CD4-positive, alpha-beta T cell (primary cell): ENCODE measurements at regions not wholly inside any gene's neighbourhood (a gene's known extent, or its start where the extent isn't known, plus 50 kb on each side); places are given as distances from the start of the nearest gene placed in this dataset.

ENCODE experiments used
- ATAC-seq: fragments of 200-7000 bp; cut with Tn5 transposase; one replicate; pipeline ENCODE4 v1.10.0; 2022; ENCODE audit warnings: mild to moderate bottlenecking; ENCODE audit not compliant: poor library complexity
- CTCF ChIA-PET: fragments of 350-600 bp; sonication (Branson Sonifier 250); formaldehyde crosslinking; loops from one replicate; lab custom pipeline; 2021; ENCODE audit warnings: antibody characterized with exemption, inconsistent platforms; lab: Charles Lee
- POLR2A ChIA-PET: fragments of 350-600 bp; sonication (Branson Sonifier 250); formaldehyde crosslinking; loops from one replicate; lab custom pipeline; 2021; ENCODE audit warnings: antibody characterized with exemption, inconsistent platforms; lab: Charles Lee
- DNase-seq, 14 experiments: peaks; one replicate each; pipeline ENCODE4 v3.0.0-alpha.2; 2013 to 2020; ENCODE audit warnings: mixed read lengths in 2 of 14
- H3K27ac ChIP-seq, 2 donors: one replicate each; pipeline versions ENCODE4 v1.5.1 to v1.7.0; 2013; ENCODE audit warnings: low read length in 2 of 2, low read depth in 1 of 2, mild to moderate bottlenecking in 1 of 2
- H3K27me3 ChIP-seq, 2 experiments: 1 replicate in 1 of 2; 2 replicates in 1 of 2; pipeline versions ENCODE4 v1.6.1 to v1.7.0; 2013; ENCODE audit warnings: low read length in 2 of 2, control low read depth in 1 of 2, mild to moderate bottlenecking in 1 of 2, moderate library complexity in 1 of 2; ENCODE audit not compliant: insufficient read depth in 2 of 2, control insufficient read depth in 1 of 2
- H3K36me3 ChIP-seq: one replicate; pipeline ENCODE4 v1.6.1; 2013; ENCODE audit warnings: low read length, control low read depth; ENCODE audit not compliant: insufficient read depth
- H3K4me1 ChIP-seq: one replicate; pipeline ENCODE4 v1.6.1; 2013; ENCODE audit warnings: low read length, control low read depth; ENCODE audit not compliant: insufficient read depth
- H3K4me3 ChIP-seq: one replicate; pipeline ENCODE4 v1.5.1; 2013; ENCODE audit warnings: mild to moderate bottlenecking, low read length, moderate library complexity
- H3K9me3 ChIP-seq, 2 experiments: 1 replicate in 1 of 2; 2 replicates in 1 of 2; pipeline versions ENCODE4 v1.6.1 to v1.7.0; 2013; ENCODE audit warnings: low read length in 2 of 2, mild to moderate bottlenecking in 2 of 2, control low read depth in 1 of 2, moderate library complexity in 1 of 2; ENCODE audit not compliant: control insufficient read depth in 1 of 2, insufficient read depth in 1 of 2
- H3K27ac Mint-ChIP-seq: one replicate; pipeline ENCODE4 v1.8.0; 2020; ENCODE audit warnings: mixed read lengths
- H3K27me3 Mint-ChIP-seq: one replicate; pipeline ENCODE4 v1.8.0; 2021; ENCODE audit warnings: mixed read lengths
- H3K36me3 Mint-ChIP-seq: one replicate; pipeline ENCODE4 v1.8.0; 2021; ENCODE audit warnings: low read depth, mixed read lengths
- H3K4me1 Mint-ChIP-seq: one replicate; pipeline ENCODE4 v1.8.0; 2021; ENCODE audit warnings: low read depth, mixed read lengths
- H3K4me3 Mint-ChIP-seq: one replicate; pipeline ENCODE4 v1.8.0; 2020; ENCODE audit warnings: mild to moderate bottlenecking, mixed read lengths
- H3K9me3 Mint-ChIP-seq: one replicate; pipeline ENCODE4 v1.8.0; 2020; ENCODE audit warnings: mixed read lengths
- CTCF ChIP-seq: fragments of 200-600 bp; IDR thresholded peaks from one replicate; pipeline ENCODE4 v1.8.0; 2022; ENCODE audit warnings: antibody characterized with exemption, mild to moderate bottlenecking
- intact Hi-C, 2 experiments: fragments of 100-400 bp; cut with DNase I in 1 of 2; cut with micrococcal nuclease in 1 of 2; formaldehyde crosslinking; loops; one replicate each; pipeline versions ENCODE4 v1.15.1 to v1.9.0; 2023 to 2025; cut with DNase I, micrococcal nuclease

DNA sequence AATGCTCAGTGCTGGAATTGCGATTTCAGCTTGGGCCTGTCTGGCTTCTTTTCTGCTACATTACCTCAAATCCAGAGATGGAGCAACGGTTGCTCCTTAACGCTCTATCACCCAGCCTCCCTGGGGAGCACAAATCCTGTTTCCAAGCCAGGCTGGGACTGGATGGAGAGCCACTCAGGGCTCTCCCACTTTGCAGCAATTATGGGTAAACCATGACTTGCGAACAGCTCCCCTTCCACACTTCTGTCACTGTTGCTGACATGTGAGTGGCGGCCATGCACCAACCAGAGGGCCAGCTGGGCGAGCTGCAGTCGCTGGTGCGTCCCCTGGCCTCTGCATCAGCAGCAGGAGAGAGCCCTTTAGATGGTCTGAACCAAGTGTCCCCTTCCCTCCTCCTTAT lies 65.1 kb upstream of the RAB4A start:
- ATAC-seq, result no peak
- CTCF ChIA-PET, result no interaction called here
- intact Hi-C loops, result no loop called here

DNA sequence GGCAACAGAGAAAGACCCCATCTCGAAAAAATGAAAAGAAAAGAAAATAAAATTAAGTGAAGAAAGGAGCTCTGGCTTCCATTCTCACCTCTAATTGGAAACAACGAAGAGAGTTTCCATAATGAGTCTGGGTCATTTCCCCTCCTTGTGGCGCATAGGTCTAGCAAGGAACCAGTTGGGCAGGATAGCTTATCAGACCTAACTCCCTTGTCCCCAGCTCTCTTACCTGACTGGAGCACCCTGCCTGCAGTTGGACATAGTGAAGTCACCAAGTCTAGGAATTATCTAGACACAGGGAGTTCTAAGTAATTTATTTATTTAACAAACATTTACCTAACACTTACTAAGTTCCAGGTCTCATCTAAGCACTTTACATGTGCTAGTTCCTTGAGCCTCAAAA lies 63.0 kb upstream of the RAB4A start:
- peaks cover 25% of the 10 kb centered on the region for H3K4me1 Mint-ChIP-seq
- DNase-seq (no peak), ATAC-seq (no peak)
- POLR2A ChIA-PET, result interaction anchor here (0.6 kb wide), 1 partner anchor 43 kb away, joined by 3 read pairs; no protein-coding TSS in a partner anchor
- TF ChIP-seq CTCF, result no peak
- intact Hi-C loops, result no loop called here
- Histone ChIP-seq H3K4me1 (peaks cover 7% of the 10 kb centered on the region), H3K27me3 (no peaks in the 10 kb centered on the region), H3K4me3 (no peak overlapping the region), H3K27ac (no peak overlapping the region), H3K9me3 (no peaks in the 10 kb centered on the region), H3K36me3 (no peaks in the 10 kb centered on the region)
- H3K27me3 Mint-ChIP-seq, result no peaks in the 10 kb centered on the region
- no peak overlapping the region for H3K4me3 Mint-ChIP-seq
- CTCF ChIA-PET, result no interaction called here
- H3K36me3 Mint-ChIP-seq, result no peaks in the 10 kb centered on the region
- no peaks in the 10 kb centered on the region for H3K9me3 Mint-ChIP-seq
- H3K27ac Mint-ChIP-seq, result no peak overlapping the region

More for the DNA sequence above, 65.1 kb upstream of the RAB4A start:
- POLR2A ChIA-PET, result interaction anchor here (1.2 to 1.4 kb wide), 2 partner anchors 49 to 67 kb away, joined by 3 to 4 read pairs; no protein-coding TSS in a partner anchor
- Mint-ChIP-seq H3K4me3 (no peak overlapping the region), H3K27ac (peak overlapping the region; percentile 73), H3K36me3 (no peaks in the 10 kb centered on the region), H3K27me3 (no peaks in the 10 kb centered on the region), H3K9me3 (no peaks in the 10 kb centered on the region), H3K4me1 (peaks cover 30% of the 10 kb centered on the region)
- TF ChIP-seq CTCF, result no peak
- no peak for DNase-seq
- no peaks in the 10 kb centered on the region for H3K36me3 ChIP-seq
- no peak overlapping the region for H3K27ac ChIP-seq
- no peaks in the 10 kb centered on the region for H3K9me3 ChIP-seq
- H3K4me1 ChIP-seq, result peaks cover 7% of the 10 kb centered on the region
- no peaks in the 10 kb centered on the region for H3K27me3 ChIP-seq
- no peak overlapping the region for H3K4me3 ChIP-seq

- no peak for DNase-seq
- Histone ChIP-seq H3K4me3 (no peak overlapping the region), H3K9me3 (no peaks in the 10 kb centered on the region), H3K27me3 (no peaks in the 10 kb centered on the region), H3K36me3 (no peaks in the 10 kb centered on the region), H3K4me1 (peaks cover 7% of the 10 kb centered on the region), H3K27ac (no peak overlapping the region)
- Mint-ChIP-seq H3K27ac (no peak overlapping the region), H3K36me3 (no peaks in the 10 kb centered on the region), H3K9me3 (no peaks in the 10 kb centered on the region), H3K27me3 (no peaks in the 10 kb centered on the region), H3K4me1 (peaks cover 25% of the 10 kb centered on the region), H3K4me3 (no peak overlapping the region)
- POLR2A ChIA-PET, result interaction anchor here (0.6 kb wide), 1 partner anchor 43 kb away, joined by 3 read pairs; no protein-coding TSS in a partner anchor
- intact Hi-C loops, result no loop called here
- TF ChIP-seq CTCF, result no peak
- no peak for ATAC-seq
- CTCF ChIA-PET, result no interaction called here
These were observed 62.4 kb upstream of the RAB4A start for GRCh38 chr1:229208481-229208880.
